Nephron (organoid): ENCODE measurements at regions not wholly inside any gene's neighbourhood (a gene's known extent, or its start where the extent isn't known, plus 50 kb on each side); places are given as distances from the start of the nearest gene placed in this dataset.

ENCODE experiments used
- H3K27ac Mint-ChIP-seq, 3 experiments: 2 replicates each; pipeline ENCODE4 v1.8.0; 2020; ENCODE audit warnings: mixed read lengths in 3 of 3, mild to moderate bottlenecking in 2 of 3, moderate library complexity in 1 of 3
- H3K27me3 Mint-ChIP-seq: 2 replicates; pipeline ENCODE4 v1.8.0; 2021; ENCODE audit warnings: low read depth, mild to moderate bottlenecking, moderate library complexity, mixed read lengths
- H3K36me3 Mint-ChIP-seq: 2 replicates; pipeline ENCODE4 v1.8.0; 2020; ENCODE audit warnings: low read depth, mixed read lengths
- H3K4me1 Mint-ChIP-seq: 2 replicates; pipeline ENCODE4 v1.8.0; 2020; ENCODE audit warnings: mixed read lengths
- H3K4me3 Mint-ChIP-seq, 3 experiments: 2 replicates each; pipeline ENCODE4 v1.8.0; 2020; ENCODE audit warnings: mild to moderate bottlenecking in 3 of 3, mixed read lengths in 3 of 3, moderate library complexity in 2 of 3
- H3K9me3 Mint-ChIP-seq: 2 replicates; pipeline ENCODE4 v1.8.0; 2020; ENCODE audit warnings: mixed read lengths
- TF ChIP-seq, protein P1 (sequence below), 3 experiments: fragments of 200-600 bp; sonication (generic); IDR thresholded peaks; one replicate each; pipeline ENCODE4 v1.5.0; 2021; ENCODE audit warnings: antibody characterized with exemption in 3 of 3; ENCODE audit not compliant: unreplicated experiment in 3 of 3

DNA sequence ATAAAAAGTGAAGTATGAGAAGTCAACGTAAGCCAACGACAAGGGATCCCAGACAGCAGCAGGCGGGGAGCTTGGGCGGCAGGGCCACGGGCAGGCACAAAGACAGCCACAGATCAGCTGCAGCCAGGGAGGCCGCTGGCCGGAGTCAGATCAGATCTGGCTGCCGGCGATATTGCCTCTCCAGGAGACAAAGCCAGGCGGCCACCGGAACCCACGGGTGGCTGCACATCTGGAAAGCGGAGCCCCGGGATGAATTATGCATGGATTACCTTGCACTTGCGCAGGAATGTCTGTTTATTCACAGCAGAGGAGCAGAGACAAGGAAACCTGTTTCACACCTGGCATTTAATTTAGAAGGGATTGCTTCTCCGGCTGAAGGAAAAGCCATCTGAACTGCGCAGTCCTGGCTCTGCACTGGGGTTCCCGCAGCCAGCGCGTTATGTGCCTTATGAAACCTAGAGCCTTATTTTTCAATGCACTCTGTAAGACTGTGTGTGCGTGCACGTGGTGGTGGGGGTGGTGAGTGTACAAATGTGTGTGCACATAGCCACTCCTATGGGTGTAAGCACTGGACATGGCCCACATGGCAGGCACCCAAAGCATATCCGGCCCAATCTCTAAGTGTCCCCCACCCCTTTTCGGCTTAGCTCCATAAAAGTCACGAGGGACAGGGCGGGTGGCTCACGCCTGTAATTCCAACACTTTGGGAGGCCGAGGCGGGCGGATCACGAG is 427.8 kb upstream of the MCTP2 start:
- no peaks in the 10 kb centered on the region for H3K36me3 Mint-ChIP-seq
- TF ChIP-seq, protein P1, sequence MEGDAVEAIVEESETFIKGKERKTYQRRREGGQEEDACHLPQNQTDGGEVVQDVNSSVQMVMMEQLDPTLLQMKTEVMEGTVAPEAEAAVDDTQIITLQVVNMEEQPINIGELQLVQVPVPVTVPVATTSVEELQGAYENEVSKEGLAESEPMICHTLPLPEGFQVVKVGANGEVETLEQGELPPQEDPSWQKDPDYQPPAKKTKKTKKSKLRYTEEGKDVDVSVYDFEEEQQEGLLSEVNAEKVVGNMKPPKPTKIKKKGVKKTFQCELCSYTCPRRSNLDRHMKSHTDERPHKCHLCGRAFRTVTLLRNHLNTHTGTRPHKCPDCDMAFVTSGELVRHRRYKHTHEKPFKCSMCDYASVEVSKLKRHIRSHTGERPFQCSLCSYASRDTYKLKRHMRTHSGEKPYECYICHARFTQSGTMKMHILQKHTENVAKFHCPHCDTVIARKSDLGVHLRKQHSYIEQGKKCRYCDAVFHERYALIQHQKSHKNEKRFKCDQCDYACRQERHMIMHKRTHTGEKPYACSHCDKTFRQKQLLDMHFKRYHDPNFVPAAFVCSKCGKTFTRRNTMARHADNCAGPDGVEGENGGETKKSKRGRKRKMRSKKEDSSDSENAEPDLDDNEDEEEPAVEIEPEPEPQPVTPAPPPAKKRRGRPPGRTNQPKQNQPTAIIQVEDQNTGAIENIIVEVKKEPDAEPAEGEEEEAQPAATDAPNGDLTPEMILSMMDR (IDR thresholded peaks at IDR 0.05; ENCODE audit: unreplicated experiment in 3 of 3) = no peak
- peak overlapping the region in 1 of 3 experiments; percentile 13 for H3K4me3 Mint-ChIP-seq
- peaks cover 4% of the 10 kb centered on the region for H3K27me3 Mint-ChIP-seq
- no peaks in the 10 kb centered on the region for H3K9me3 Mint-ChIP-seq
- H3K27ac Mint-ChIP-seq = peak overlapping the region; percentile 60 to 81 (median 72)
- H3K4me1 Mint-ChIP-seq = peaks cover 30% of the 10 kb centered on the region

DNA sequence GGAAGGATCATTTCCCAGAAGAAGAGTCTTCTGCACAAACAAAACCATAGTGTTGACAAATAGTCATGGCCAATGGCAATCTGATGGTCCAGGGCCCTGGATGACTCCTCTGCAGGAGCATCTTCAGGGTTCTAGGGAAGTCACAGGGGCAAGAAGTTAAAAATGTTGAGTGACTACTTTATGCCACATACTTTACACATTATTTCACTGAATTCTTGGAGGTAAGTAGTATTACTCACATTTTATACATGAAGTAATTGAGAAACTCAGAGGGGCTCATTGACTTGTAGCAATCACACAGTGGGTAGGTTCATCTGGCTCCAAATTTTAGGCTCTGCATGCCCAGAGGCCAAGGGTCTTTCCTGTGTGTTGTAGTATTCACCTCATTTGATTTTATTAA is 430.2 kb upstream of the MCTP2 start:
- peaks cover 4% of the 10 kb centered on the region for H3K27me3 Mint-ChIP-seq
- no peak overlapping the region for H3K4me3 Mint-ChIP-seq
- H3K27ac Mint-ChIP-seq = no peak overlapping the region
- H3K4me1 Mint-ChIP-seq = peaks cover 24% of the 10 kb centered on the region
- TF ChIP-seq, protein P1 (IDR thresholded peaks at IDR 0.05; ENCODE audit: unreplicated experiment in 3 of 3) = no peak
- H3K9me3 Mint-ChIP-seq = peaks cover 3% of the 10 kb centered on the region
- H3K36me3 Mint-ChIP-seq = no peaks in the 10 kb centered on the region

DNA sequence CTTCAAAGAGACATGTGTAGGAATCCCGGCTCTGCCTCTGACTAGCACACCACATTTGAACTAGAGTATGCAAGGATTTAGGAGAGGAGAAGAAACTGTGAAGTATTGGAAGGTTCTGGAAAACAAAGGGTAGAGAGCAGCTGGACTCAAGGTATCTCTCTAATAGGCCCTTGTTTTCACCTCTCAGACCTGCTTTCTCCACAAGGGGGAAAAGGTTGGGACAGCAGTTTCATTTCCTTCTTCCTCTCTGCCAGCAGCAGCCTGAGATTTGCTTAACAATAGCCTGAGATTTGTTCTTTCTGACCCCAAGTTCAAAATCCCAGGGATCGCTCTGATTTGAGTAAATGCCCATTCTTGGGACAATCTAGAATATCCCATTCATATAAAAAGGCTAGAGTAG is 430.6 kb upstream of the MCTP2 start:
- Mint-ChIP-seq H3K27ac (no peak overlapping the region), H3K9me3 (peaks cover 6% of the 10 kb centered on the region), H3K4me3 (no peak overlapping the region), H3K27me3 (peaks cover 4% of the 10 kb centered on the region), H3K36me3 (no peaks in the 10 kb centered on the region), H3K4me1 (peaks cover 20% of the 10 kb centered on the region)
- TF ChIP-seq, protein P1 (IDR thresholded peaks at IDR 0.05; ENCODE audit: unreplicated experiment in 3 of 3) = no peak

DNA sequence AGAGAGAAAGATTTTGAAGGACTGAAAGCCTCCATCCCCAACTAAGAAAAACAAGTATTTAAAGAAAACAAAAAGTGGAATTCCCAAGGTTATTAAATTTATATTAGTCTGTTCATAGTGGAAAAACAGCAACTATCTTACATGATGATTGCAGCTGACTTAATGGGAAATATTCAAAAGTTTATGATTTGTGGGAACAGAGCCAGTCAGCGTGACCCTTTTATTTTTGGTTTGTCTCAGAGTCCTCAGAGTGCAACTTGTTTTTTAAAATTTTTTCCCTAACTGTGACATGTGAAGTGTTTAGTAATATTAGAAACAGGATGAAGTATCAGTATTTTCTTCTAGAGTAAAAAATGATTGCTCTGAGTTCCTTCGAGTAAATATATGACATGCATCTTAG is 441.9 kb upstream of the MCTP2 start:
- Mint-ChIP-seq H3K9me3 (peaks cover 16% of the 10 kb centered on the region), H3K27ac (no peak overlapping the region)
- TF ChIP-seq, protein P1 (IDR thresholded peaks at IDR 0.05; ENCODE audit: unreplicated experiment in 3 of 3) = no peak

DNA sequence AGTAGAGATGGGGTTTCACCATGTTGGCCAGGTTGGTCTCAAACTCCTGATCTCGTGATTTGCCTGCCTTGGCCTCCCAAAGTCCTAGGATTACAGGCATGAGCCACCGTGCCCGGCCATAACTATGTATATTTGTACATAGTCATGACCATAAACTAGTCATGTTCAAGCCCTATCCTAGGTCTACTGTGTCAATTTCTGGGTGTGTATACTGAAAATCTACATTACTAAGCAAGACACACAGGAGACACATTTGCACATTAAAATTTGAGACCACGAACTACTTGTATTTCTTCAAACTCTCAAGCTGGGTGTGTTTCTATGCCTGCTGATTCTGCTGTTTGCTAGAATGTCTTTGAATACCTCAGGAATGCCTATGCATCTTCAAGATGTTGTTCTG is 451.3 kb upstream of the MCTP2 start:
- Mint-ChIP-seq H3K9me3 (peaks cover 4% of the 10 kb centered on the region), H3K36me3 (no peaks in the 10 kb centered on the region), H3K27ac (no peak overlapping the region)

More for the DNA sequence above, 441.9 kb upstream of the MCTP2 start:
- Mint-ChIP-seq H3K4me3 (no peak overlapping the region), H3K36me3 (no peaks in the 10 kb centered on the region), H3K27me3 (no peaks in the 10 kb centered on the region), H3K4me1 (no peaks in the 10 kb centered on the region)

More for the DNA sequence above, 451.3 kb upstream of the MCTP2 start:
- no peak overlapping the region for H3K4me3 Mint-ChIP-seq
- TF ChIP-seq, protein P1 (IDR thresholded peaks at IDR 0.05; ENCODE audit: unreplicated experiment in 3 of 3) = no peak
- no peaks in the 10 kb centered on the region for H3K27me3 Mint-ChIP-seq
- peaks cover 2% of the 10 kb centered on the region for H3K4me1 Mint-ChIP-seq
